GM18517 (cell line): ENCODE measurements at regions not wholly inside any gene's neighbourhood (a gene's known extent, or its start where the extent isn't known, plus 50 kb on each side); places are given as distances from the start of the nearest gene placed in this dataset.
"Not testable (repeated sequence)": the region's sequence is repeated elsewhere in the genome, so short reads cannot be mapped to it uniquely, and the experiment has no call there.

ENCODE experiments used
- ATAC-seq: cut with Tn5 transposase; IDR thresholded peaks from one replicate; pipeline ENCODE4 v1.9.1; 2021; ENCODE audit warnings: mild to moderate bottlenecking, moderate library complexity; ENCODE audit not compliant: unreplicated experiment

- no peak for ATAC-seq
Observed at GRCh38 chr10:28354511-28354910, 51.6 kb upstream of the MPP7 start.

GRCh38 chr10:28355376-28355775 is 52.5 kb upstream of the MPP7 start:
- ATAC-seq = no peak

- no peak for ATAC-seq
Observed at GRCh38 chr10:28359334-28359733, 56.5 kb upstream of the MPP7 start.

- no peak for ATAC-seq
Observed at GRCh38 chr10:28360175-28360574, 57.3 kb upstream of the MPP7 start.

- ATAC-seq = no peak
Observed at GRCh38 chr10:28363376-28363775, 60.5 kb upstream of the MPP7 start.

- ATAC-seq = no peak
Observed at GRCh38 chr10:28365840-28366239, 63.0 kb upstream of the MPP7 start.

- no peak for ATAC-seq
Observed at GRCh38 chr10:28366994-28367393, 64.1 kb upstream of the MPP7 start.

- no peak for ATAC-seq
Observed at GRCh38 chr10:28367413-28367812, 64.5 kb upstream of the MPP7 start.

- peak; percentile 93 for ATAC-seq
Observed at GRCh38 chr10:28367929-28368484, 65.1 kb upstream of the MPP7 start.

- no peak for ATAC-seq
Observed at GRCh38 chr10:28370107-28370835, 67.4 kb upstream of the MPP7 start.

- not testable (repeated sequence) for ATAC-seq
Observed at GRCh38 chr10:28371638-28372037, 68.8 kb upstream of the MPP7 start.

GRCh38 chr10:28374036-28374435 is 71.2 kb upstream of the MPP7 start:
- no peak for ATAC-seq

- no peak for ATAC-seq
Observed at GRCh38 chr10:28375399-28376354, 72.8 kb upstream of the MPP7 start.

- no peak for ATAC-seq
Observed at GRCh38 chr10:28378986-28379585, 76.2 kb upstream of the MPP7 start.

GRCh38 chr10:28381466-28381865 is 78.6 kb upstream of the MPP7 start:
- no peak for ATAC-seq

GRCh38 chr10:28381903-28382347 is 79.1 kb upstream of the MPP7 start:
- ATAC-seq = peak; percentile 96

GRCh38 chr10:28382525-28383269 is 79.8 kb upstream of the MPP7 start:
- ATAC-seq = no peak

- ATAC-seq = no peak
Observed at GRCh38 chr10:28384557-28384956, 81.7 kb upstream of the MPP7 start.

- ATAC-seq = no peak
Observed at GRCh38 chr10:28385748-28386502, 83.1 kb upstream of the MPP7 start.

- no peak for ATAC-seq
Observed at GRCh38 chr10:28386503-28386868, 83.6 kb upstream of the MPP7 start.
